GM12878 (cell line): ENCODE measurements at regions not wholly inside any gene's neighbourhood (a gene's known extent, or its start where the extent isn't known, plus 50 kb on each side); places are given as distances from the start of the nearest gene placed in this dataset.

ENCODE experiments used
- CEBPB ChIP-seq, 2 experiments: fragments of 150-350 bp in 1 of 2; IDR thresholded peaks; 2 replicates each; pipeline ENCODE4 v1.6.1; 2012 to 2014; ENCODE audit warnings: low read depth in 2 of 2, low read length in 2 of 2, borderline replicate concordance in 1 of 2, inconsistent platforms in 1 of 2
- ESRRA ChIP-seq: IDR thresholded peaks from 2 replicates; pipeline ENCODE4 v1.6.1; 2012; ENCODE audit warnings: mild to moderate bottlenecking, low read length, improper control_type of control experiment
- EZH2 ChIP-seq: IDR thresholded peaks from 2 replicates; pipeline ENCODE4 v1.6.1; 2012; ENCODE audit warnings: low read depth, mild to moderate bottlenecking, control low read depth, inconsistent platforms, low read length, borderline replicate concordance; ENCODE audit not compliant: control insufficient read depth
- MEF2A ChIP-seq: IDR thresholded peaks from 2 replicates; pipeline ENCODE4 v1.6.1; 2011; ENCODE audit warnings: low read depth, mild to moderate bottlenecking, low read length, moderate library complexity; ENCODE audit not compliant: insufficient read depth
- NFYB ChIP-seq: IDR thresholded peaks from 2 replicates; pipeline ENCODE4 v1.6.1; 2011; ENCODE audit warnings: low read depth, mild to moderate bottlenecking, low read length, improper control_type of control experiment, moderate library complexity; ENCODE audit not compliant: insufficient read depth
- POLR2A ChIP-seq: IDR thresholded peaks from 2 replicates; pipeline ENCODE4 v1.6.1; 2011; ENCODE audit warnings: low read depth, mild to moderate bottlenecking, low read length
- SP1 ChIP-seq: IDR thresholded peaks from one replicate; pipeline ENCODE4 v1.6.1; 2011; ENCODE audit warnings: low read depth, low read length
- STAT1 ChIP-seq: fragments of 450-650 bp; conservative IDR thresholded peaks from 2 replicates; pipeline ENCODE4 v1.6.1; 2014; ENCODE audit warnings: antibody characterized with exemption, mild to moderate bottlenecking
- TF ChIP-seq, protein P1 (sequence below), 3 experiments: IDR thresholded peaks in 2 of 3; conservative IDR thresholded peaks in 1 of 3; 2 replicates each; pipeline ENCODE4 v1.5.1; 2011; ENCODE audit warnings: low read depth in 3 of 3, low read length in 3 of 3, mild to moderate bottlenecking in 3 of 3, control low read depth in 2 of 3, moderate library complexity in 2 of 3, inconsistent platforms in 1 of 3, mixed read lengths in 1 of 3; ENCODE audit not compliant: control insufficient read depth in 2 of 3, insufficient read depth in 1 of 3; ENCODE audit errors: extremely low read depth in 1 of 3
- TF ChIP-seq, protein P2 (sequence below): IDR thresholded peaks from 2 replicates; pipeline ENCODE4 v1.6.1; 2012; ENCODE audit warnings: low read depth, low read length, improper control_type of control experiment

GRCh38 chr15:98169551-98169950, 209.0 kb downstream of the ARRDC4 start:
- TF ChIP-seq, protein P1, sequence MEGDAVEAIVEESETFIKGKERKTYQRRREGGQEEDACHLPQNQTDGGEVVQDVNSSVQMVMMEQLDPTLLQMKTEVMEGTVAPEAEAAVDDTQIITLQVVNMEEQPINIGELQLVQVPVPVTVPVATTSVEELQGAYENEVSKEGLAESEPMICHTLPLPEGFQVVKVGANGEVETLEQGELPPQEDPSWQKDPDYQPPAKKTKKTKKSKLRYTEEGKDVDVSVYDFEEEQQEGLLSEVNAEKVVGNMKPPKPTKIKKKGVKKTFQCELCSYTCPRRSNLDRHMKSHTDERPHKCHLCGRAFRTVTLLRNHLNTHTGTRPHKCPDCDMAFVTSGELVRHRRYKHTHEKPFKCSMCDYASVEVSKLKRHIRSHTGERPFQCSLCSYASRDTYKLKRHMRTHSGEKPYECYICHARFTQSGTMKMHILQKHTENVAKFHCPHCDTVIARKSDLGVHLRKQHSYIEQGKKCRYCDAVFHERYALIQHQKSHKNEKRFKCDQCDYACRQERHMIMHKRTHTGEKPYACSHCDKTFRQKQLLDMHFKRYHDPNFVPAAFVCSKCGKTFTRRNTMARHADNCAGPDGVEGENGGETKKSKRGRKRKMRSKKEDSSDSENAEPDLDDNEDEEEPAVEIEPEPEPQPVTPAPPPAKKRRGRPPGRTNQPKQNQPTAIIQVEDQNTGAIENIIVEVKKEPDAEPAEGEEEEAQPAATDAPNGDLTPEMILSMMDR (IDR thresholded peaks at IDR 0.05 in 2 of 3, conservative IDR thresholded peaks at IDR 0.05 in 1 of 3; ENCODE audit: control insufficient read depth in 2 of 3, extremely low read depth in 1 of 3, insufficient read depth in 1 of 3, low read depth in 3 of 3, low read length in 3 of 3) = no peak
- TF ChIP-seq STAT1 (no peak), EZH2 (no peak), CEBPB (IDR thresholded peaks at IDR 0.05; ENCODE audit: borderline replicate concordance in 1 of 2, low read depth in 2 of 2, low read length in 2 of 2) (no peak), MEF2A (no peak), SP1 (no peak), NFYB (no peak), POLR2A (no peak), ESRRA (no peak)
- TF ChIP-seq, protein P2, sequence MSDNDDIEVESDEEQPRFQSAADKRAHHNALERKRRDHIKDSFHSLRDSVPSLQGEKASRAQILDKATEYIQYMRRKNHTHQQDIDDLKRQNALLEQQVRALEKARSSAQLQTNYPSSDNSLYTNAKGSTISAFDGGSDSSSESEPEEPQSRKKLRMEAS = no peak
